HG03064 (cell line): ENCODE measurements at regions not wholly inside any gene's neighbourhood (a gene's known extent, or its start where the extent isn't known, plus 50 kb on each side); places are given as distances from the start of the nearest gene placed in this dataset.

Experiments
- ATAC-seq: cut with Tn5 transposase; IDR thresholded peaks from one replicate; pipeline ENCODE4 v1.9.1; 2021; ENCODE audit warnings: low read depth; ENCODE audit not compliant: unreplicated experiment

DNA sequence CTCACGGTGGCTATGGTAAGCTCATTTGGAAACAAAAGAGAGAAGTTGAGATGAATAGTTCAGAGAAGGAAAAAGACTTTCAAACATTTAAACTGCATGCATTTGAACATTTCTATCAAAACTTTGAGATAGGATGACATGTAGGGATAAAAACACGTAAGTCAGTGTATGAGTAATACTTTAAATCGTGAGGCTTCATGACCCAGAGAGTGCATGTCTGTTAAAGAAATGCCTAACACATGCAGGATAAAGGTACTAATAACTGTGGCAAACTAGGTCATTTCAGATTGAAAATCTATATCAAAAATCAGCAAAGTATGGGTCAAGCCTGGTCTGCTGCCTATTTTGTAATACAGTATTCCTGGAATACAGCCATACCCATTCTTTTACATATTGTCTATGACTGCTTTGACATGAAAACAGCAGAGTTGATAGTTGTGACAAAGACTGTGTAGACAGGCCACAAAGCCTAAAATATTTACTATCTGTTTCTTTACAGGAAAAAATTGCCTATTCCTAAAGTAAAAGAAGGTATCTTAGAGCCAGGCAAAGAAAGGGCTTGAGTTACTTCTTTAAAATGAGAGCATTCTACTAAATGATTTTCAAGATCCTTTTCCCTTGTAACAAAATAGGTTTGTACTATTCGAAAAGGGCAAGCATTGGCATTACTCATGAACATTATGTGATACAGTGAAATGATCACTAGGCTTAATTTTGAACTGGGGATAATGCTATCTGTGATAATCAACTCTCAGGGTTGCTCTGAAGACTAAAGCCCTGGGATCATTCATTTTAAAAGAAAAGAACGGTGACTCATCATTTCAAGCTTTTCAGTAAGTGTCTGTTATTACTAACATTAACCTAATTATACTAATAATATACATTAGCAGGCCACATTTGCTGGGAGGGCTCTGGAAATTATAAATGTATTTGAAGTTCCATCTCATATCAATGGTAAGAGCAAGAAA is 185.9 kb downstream of the CRPPA start:
- ATAC-seq: no peak

DNA sequence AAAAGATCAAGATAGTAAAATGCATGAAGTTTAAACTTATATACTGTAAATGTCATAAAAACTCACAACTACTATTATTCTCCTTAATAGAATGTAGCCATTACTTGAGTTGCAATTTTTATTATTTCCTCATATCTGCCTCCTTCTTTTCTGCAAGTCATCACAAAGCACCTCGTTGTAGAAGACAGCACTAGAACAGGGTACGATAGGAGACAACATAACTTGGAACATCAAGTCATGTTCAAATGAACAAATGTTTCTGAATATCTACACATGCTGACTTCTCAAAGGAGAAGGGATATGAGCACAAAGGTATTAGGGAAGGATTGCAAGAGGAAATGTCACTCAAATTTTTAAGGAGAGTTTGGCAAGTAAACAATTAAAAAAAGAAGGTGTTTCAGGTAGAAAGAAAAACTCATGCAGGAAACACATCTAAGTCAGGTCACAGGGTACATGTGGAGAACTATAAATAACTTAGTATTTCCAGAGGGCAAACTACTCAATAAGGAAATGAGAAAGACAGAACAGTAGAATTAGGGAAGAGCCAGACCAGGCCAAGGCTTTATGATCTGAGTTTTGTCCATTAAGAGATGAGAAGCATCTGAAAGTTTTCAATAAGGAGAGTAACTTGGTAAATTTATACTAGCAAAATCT is 186.7 kb downstream of the CRPPA start:
- no peak for ATAC-seq

GRCh38 chr7:16233517-16233916 is 187.8 kb downstream of the CRPPA start:
- ATAC-seq: no peak

GRCh38 chr7:16232273-16232672 is 189.1 kb downstream of the CRPPA start:
- no peak for ATAC-seq

DNA sequence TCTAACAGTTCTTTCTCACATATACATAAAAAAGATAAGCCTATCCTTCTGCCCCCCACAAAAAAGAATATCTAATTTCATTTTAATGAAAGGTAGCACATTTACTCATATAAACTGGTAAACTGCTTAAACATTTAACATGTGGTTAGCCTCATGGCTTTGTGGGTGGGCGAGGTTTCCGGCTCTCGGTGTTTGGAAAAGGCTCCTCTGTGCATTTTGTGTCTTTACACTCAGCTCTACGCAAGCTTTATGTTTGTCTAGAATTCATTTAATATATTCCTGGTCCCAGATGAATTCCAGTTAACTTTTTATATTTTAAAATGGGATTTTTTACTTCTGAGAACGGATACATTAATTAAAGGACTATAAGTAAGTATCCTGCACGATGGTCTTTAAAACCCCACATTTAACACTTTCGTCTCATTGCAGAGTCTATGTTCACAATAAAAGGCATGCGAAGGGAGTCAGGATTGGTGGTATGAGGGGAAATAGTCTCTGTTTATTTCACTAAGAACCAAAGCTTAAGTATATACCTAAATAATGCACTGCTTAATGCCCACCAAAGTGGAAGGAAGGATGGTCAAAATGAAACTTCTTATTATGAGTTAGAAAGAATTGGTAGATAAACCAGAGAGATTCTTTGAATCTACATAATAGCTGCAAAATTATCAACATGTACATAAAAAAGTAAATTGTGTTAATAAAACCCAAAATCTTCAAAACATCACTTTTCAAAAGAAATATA is 197.2 kb downstream of the CRPPA start:
- no peak for ATAC-seq

- no peak for ATAC-seq
Measured at GRCh38 chr7:16212610-16213009, 208.7 kb downstream of the CRPPA start.

GRCh38 chr7:16212032-16212431 is 209.3 kb downstream of the CRPPA start:
- no peak for ATAC-seq

- ATAC-seq: no peak
Measured at GRCh38 chr7:16211402-16211925, 209.9 kb downstream of the CRPPA start.

GRCh38 chr7:16210171-16210570 is 211.2 kb downstream of the CRPPA start:
- no peak for ATAC-seq

DNA sequence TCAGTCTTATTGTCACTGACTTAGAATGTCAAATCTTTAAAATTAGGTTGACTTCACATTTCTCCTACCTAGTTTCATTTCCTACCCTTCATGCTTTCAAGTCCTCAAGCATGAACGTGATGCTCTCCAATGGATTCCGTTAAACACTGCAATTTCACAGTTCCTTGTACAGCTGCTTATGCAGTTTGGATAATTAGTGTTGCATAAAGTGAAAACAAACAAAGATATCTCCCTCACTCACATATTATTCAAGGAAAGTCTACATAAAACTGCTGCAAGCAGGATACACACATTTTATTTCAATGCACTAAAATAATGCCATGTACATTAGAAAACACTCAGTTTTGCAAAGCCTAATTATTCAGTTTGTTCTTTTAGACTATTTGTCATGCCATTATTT is 214.0 kb downstream of the CRPPA start:
- ATAC-seq: no peak

DNA sequence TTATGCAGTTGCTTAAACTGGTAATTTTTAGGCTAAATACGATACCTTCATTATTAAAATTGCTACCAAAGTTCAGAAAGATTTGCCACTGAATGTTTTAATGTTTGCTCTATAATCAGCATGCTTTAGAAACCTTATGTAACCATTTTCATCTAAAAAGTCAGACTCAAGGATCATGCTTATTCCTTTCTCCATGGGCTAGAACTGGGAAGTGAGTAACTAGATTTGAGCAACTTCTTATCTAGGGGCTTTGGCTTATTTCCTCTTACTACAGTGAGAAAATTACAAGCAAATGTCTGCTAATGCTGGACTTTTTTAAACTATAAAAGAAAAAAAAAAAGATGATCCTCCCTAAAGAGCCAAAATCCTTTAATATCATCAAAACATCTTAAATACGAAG is 215.9 kb downstream of the CRPPA start:
- ATAC-seq: no peak

- no peak for ATAC-seq
Measured at GRCh38 chr7:16204953-16205352, 216.4 kb downstream of the CRPPA start.

- ATAC-seq: no peak
Measured at GRCh38 chr7:16203065-16203464, 218.3 kb downstream of the CRPPA start.

GRCh38 chr7:16202303-16202702 is 219.0 kb downstream of the CRPPA start:
- ATAC-seq: no peak

DNA sequence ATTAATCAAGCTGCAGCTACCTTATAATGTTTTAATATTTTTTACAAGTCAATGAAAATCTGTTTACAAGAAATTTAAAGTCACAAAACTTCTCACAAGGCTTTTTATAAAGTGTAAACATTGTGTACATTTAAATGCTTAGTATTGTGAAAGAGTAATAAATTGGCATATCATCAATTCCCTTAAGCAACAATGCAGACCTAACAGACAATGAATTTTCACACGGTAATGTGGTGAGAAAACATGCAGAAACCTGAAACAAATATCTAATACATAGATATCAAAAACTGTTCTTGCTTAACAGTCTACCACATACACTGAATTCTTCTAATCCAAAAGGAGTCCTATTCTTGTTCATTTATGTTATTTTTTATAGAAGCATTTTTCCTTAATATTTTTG is 220.7 kb downstream of the CRPPA start:
- ATAC-seq: no peak

DNA sequence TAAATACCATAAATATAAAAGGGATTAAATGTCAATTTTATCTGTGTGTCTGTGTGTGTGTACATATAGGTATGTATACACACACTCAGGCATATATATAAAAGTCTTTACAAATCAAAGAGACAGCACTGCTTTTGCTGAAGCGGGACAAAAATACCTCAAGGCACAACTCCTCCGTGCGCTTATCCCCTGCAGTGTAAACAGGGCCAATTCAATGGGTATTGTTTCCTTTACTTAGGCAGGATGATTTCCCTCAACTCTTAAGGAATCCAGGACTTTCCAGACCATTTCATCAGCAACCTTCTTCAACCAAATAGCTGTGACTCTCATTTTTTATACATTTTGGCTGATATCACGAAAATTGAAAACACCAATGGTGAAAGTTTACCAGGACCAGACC is 227.7 kb downstream of the CRPPA start:
- ATAC-seq: no peak

- no peak for ATAC-seq
Measured at GRCh38 chr7:16189026-16189715, 232.2 kb downstream of the CRPPA start.

- no peak for ATAC-seq
Measured at GRCh38 chr7:16187131-16187530, 234.2 kb downstream of the CRPPA start.

- ATAC-seq: no peak
Measured at GRCh38 chr7:16178585-16178984, 242.8 kb downstream of the CRPPA start.

DNA sequence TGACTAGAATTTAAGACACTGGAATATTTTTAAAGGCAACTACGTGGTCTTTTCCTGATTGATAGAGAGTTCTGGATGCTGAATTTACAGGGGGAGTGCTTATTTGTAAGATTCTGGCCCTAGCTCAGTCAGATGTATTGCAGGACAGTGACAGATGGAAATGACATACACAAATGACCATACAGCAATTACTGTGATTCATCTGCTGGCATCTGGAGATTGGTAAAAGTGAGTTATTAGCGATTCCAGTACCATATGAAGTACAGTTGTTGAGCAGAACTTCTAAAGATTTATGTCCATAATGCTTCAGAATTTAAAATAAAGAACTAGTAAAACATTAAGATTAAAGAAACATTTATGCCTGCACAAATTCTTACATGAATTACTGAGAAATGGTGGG is 243.2 kb downstream of the CRPPA start:
- ATAC-seq: no peak
